RWPE2 (cell line): ENCODE measurements at regions not wholly inside any gene's neighbourhood (a gene's known extent, or its start where the extent isn't known, plus 50 kb on each side); places are given as distances from the start of the nearest gene placed in this dataset.

ENCODE experiments used
- ATAC-seq: fragments of 200-7000 bp; cut with Tn5 transposase; 3 replicates; pipeline ENCODE4 v1.9.1; 2021; ENCODE audit warnings: low read depth
- DNase-seq: peaks from one replicate; pipeline ENCODE4 v3.0.0-alpha.2; 2020; ENCODE audit warnings: low spot score
- H3K27ac ChIP-seq: fragments of 450-650 bp; 2 replicates; pipeline ENCODE4 v1.5.1; 2017; ENCODE audit warnings: mild to moderate bottlenecking; ENCODE audit not compliant: poor library complexity, severe bottlenecking
- H3K27me3 ChIP-seq: fragments of 250-450 bp; sonication (Bioruptor Pico); 2 replicates; pipeline ENCODE4 v1.5.1; 2021; ENCODE audit warnings: mild to moderate bottlenecking, moderate library complexity; ENCODE audit not compliant: insufficient read depth, poor library complexity, severe bottlenecking
- H3K36me3 ChIP-seq: fragments of 250-450 bp; sonication (Bioruptor Pico); 2 replicates; pipeline ENCODE4 v1.5.1; 2020; ENCODE audit warnings: low read depth, mild to moderate bottlenecking, moderate library complexity
- H3K4me1 ChIP-seq: fragments of 250-450 bp; sonication (Bioruptor Pico); 2 replicates; pipeline ENCODE4 v1.5.1; 2021; ENCODE audit warnings: mild to moderate bottlenecking, moderate library complexity; ENCODE audit not compliant: insufficient read depth, poor library complexity, severe bottlenecking
- H3K4me3 ChIP-seq: fragments of 250-450 bp; sonication (Bioruptor Pico); 2 replicates; pipeline ENCODE4 v1.5.1; 2021; ENCODE audit warnings: mild to moderate bottlenecking, moderate library complexity; ENCODE audit not compliant: severe bottlenecking
- H3K9me3 ChIP-seq: fragments of 250-450 bp; sonication (Bioruptor Pico); 2 replicates; pipeline ENCODE4 v1.5.1; 2021; ENCODE audit warnings: mild to moderate bottlenecking, moderate library complexity; ENCODE audit not compliant: severe bottlenecking
- CTCF ChIP-seq: fragments of 450-650 bp; IDR thresholded peaks from one replicate; pipeline ENCODE4 v1.5.1; 2017; ENCODE audit warnings: mild to moderate bottlenecking, moderate library complexity; ENCODE audit not compliant: poor library complexity, severe bottlenecking

- H3K27ac ChIP-seq, result no peak overlapping the region
- ATAC-seq (no peak), DNase-seq (no peak)
- H3K36me3 ChIP-seq, result no peaks in the 10 kb centered on the region
- TF ChIP-seq CTCF, result no peak
- no peaks in the 10 kb centered on the region for H3K27me3 ChIP-seq
- no peaks in the 10 kb centered on the region for H3K4me1 ChIP-seq
- H3K4me3 ChIP-seq, result no peak overlapping the region
- H3K9me3 ChIP-seq, result no peaks in the 10 kb centered on the region
These were observed 564.4 kb downstream of the TBL1XR1 start for GRCh38 chr3:176632925-176633324.

GRCh38 chr3:176631165-176631564, 566.1 kb downstream of the TBL1XR1 start:
- H3K9me3 ChIP-seq, result no peaks in the 10 kb centered on the region
- DNase-seq (no peak), ATAC-seq (no peak)
- H3K36me3 ChIP-seq, result no peaks in the 10 kb centered on the region
- no peaks in the 10 kb centered on the region for H3K27me3 ChIP-seq
- no peaks in the 10 kb centered on the region for H3K4me1 ChIP-seq
- H3K4me3 ChIP-seq, result no peak overlapping the region
- no peak for TF ChIP-seq CTCF
- H3K27ac ChIP-seq, result no peak overlapping the region

- ATAC-seq (no peak), DNase-seq (no peak)
- no peaks in the 10 kb centered on the region for H3K4me1 ChIP-seq
- TF ChIP-seq CTCF, result no peak
- H3K27me3 ChIP-seq, result no peaks in the 10 kb centered on the region
- H3K9me3 ChIP-seq, result no peaks in the 10 kb centered on the region
- no peaks in the 10 kb centered on the region for H3K36me3 ChIP-seq
- no peak overlapping the region for H3K4me3 ChIP-seq
- H3K27ac ChIP-seq, result no peak overlapping the region
These were observed 569.1 kb downstream of the TBL1XR1 start for GRCh38 chr3:176628101-176628639.

GRCh38 chr3:176623468-176624150, 573.7 kb downstream of the TBL1XR1 start:
- H3K36me3 ChIP-seq, result no peaks in the 10 kb centered on the region
- no peak overlapping the region for H3K27ac ChIP-seq
- DNase-seq, result no peak
- H3K27me3 ChIP-seq, result no peaks in the 10 kb centered on the region
- H3K4me3 ChIP-seq, result no peak overlapping the region
- H3K9me3 ChIP-seq, result no peaks in the 10 kb centered on the region
- TF ChIP-seq CTCF, result no peak
- ATAC-seq, result no peak
- no peaks in the 10 kb centered on the region for H3K4me1 ChIP-seq

- no peak overlapping the region for H3K27ac ChIP-seq
- no peaks in the 10 kb centered on the region for H3K9me3 ChIP-seq
- DNase-seq (no peak), ATAC-seq (no peak)
- no peak overlapping the region for H3K4me3 ChIP-seq
- H3K27me3 ChIP-seq, result no peaks in the 10 kb centered on the region
- H3K36me3 ChIP-seq, result no peaks in the 10 kb centered on the region
- no peaks in the 10 kb centered on the region for H3K4me1 ChIP-seq
- no peak for TF ChIP-seq CTCF
These were observed 577.4 kb downstream of the TBL1XR1 start for GRCh38 chr3:176619833-176620232.
